GM12878 (cell line): ENCODE measurements at regions not wholly inside any gene's neighbourhood (a gene's known extent, or its start where the extent isn't known, plus 50 kb on each side); places are given as distances from the start of the nearest gene placed in this dataset.

Experiments used
- EED ChIP-seq: sonication (generic); IDR thresholded peaks from 2 replicates; pipeline ENCODE4 v1.6.1; 2016; ENCODE audit warnings: antibody characterized with exemption, low read depth
- EZH2 ChIP-seq: IDR thresholded peaks from 2 replicates; pipeline ENCODE4 v1.6.1; 2012; ENCODE audit warnings: low read depth, mild to moderate bottlenecking, control low read depth, inconsistent platforms, low read length, borderline replicate concordance; ENCODE audit not compliant: control insufficient read depth
- FOXM1 ChIP-seq: IDR thresholded peaks from 2 replicates; pipeline ENCODE4 v1.6.1; 2012; ENCODE audit warnings: low read depth, mild to moderate bottlenecking, inconsistent platforms, low read length, moderate library complexity
- KLF5 ChIP-seq: fragments of 450-650 bp; IDR thresholded peaks from 2 replicates; pipeline ENCODE4 v1.6.1; 2014; ENCODE audit warnings: mild to moderate bottlenecking; ENCODE audit not compliant: partially characterized antibody
- NFYA ChIP-seq: IDR thresholded peaks from 2 replicates; pipeline ENCODE4 v1.6.1; 2011; ENCODE audit warnings: low read depth, mild to moderate bottlenecking, low read length, improper control_type of control experiment, borderline replicate concordance
- NRF1 ChIP-seq: conservative IDR thresholded peaks from 2 replicates; pipeline ENCODE4 v1.6.1; 2011; ENCODE audit warnings: mild to moderate bottlenecking, low read depth, low read length, improper control_type of control experiment
- POLR2A ChIP-seq: IDR thresholded peaks from 2 replicates; pipeline ENCODE4 v1.6.1; 2011; ENCODE audit warnings: low read depth, mild to moderate bottlenecking, low read length
- SIX5 ChIP-seq: IDR thresholded peaks from 2 replicates; pipeline ENCODE4 v1.6.1; 2011; ENCODE audit warnings: mild to moderate bottlenecking, low read depth, low read length, moderate library complexity; ENCODE audit not compliant: severe bottlenecking
- SRF ChIP-seq, 2 experiments: IDR thresholded peaks; 2 replicates each; pipeline ENCODE4 v1.6.1; 2011; ENCODE audit warnings: low read depth in 2 of 2, low read length in 2 of 2, mild to moderate bottlenecking in 1 of 2, moderate library complexity in 1 of 2
- ZNF274 ChIP-seq: IDR thresholded peaks from one replicate; pipeline ENCODE4 v1.8.0; 2011; ENCODE audit not compliant: insufficient read length, insufficient read depth
- TF ChIP-seq, protein P1 (sequence below): fragments of 450-650 bp; formaldehyde crosslinking; IDR thresholded peaks from 2 replicates; pipeline ENCODE4 v1.4.0; 2022; ENCODE audit warnings: mild to moderate bottlenecking, moderate library complexity
- TF ChIP-seq, protein P2 (sequence below): IDR thresholded peaks from 2 replicates; pipeline ENCODE4 v1.6.1; 2012; ENCODE audit warnings: low read length, inconsistent platforms

DNA sequence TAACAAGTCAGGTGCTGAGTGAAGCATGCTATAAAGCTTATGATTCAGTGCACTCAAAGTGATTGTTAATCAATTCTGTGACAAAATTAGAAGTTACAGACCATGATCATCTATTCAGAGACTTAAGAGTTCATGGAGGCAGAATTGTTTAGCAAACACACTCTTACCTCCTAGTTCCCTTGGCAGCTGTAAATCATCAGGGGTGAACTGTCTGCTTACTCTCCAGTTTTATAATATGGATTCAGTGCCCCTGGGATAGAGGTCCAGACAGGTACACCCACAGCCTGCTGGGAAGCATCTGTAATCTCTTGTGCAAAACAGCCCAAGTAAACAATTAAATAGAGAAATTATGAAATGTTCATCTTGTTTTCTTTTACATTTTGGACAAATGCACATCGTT is 835.0 kb upstream of the COBL start (continued):
- no peak for TF ChIP-seq KLF5
- no peak for TF ChIP-seq FOXM1
- TF ChIP-seq POLR2A = no peak
- TF ChIP-seq, protein P1, sequence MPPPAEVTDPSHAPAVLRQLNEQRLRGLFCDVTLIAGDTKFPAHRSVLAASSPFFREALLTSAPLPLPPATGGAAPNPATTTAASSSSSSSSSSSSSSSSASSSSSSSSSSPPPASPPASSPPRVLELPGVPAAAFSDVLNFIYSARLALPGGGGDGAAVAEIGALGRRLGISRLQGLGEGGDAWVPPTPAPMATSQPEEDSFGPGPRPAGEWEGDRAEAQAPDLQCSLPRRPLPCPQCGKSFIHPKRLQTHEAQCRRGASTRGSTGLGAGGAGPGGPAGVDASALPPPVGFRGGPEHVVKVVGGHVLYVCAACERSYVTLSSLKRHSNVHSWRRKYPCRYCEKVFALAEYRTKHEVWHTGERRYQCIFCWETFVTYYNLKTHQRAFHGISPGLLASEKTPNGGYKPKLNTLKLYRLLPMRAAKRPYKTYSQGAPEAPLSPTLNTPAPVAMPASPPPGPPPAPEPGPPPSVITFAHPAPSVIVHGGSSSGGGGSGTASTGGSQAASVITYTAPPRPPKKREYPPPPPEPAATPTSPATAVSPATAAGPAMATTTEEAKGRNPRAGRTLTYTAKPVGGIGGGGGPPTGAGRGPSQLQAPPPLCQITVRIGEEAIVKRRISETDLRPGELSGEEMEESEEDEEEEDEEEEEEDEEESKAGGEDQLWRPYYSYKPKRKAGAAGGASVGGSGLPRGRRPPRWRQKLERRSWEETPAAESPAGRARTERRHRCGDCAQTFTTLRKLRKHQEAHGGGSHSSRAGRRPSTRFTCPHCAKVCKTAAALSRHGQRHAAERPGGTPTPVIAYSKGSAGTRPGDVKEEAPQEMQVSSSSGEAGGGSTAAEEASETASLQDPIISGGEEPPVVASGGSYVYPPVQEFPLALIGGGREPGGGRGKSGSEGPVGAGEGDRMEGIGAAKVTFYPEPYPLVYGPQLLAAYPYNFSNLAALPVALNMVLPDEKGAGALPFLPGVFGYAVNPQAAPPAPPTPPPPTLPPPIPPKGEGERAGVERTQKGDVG (CRISPR knock-in tag) = no peak
- TF ChIP-seq SIX5 = no peak
- TF ChIP-seq EED = no peak
- TF ChIP-seq EZH2 = no peak
- TF ChIP-seq NFYA = no peak
- no peak for TF ChIP-seq NRF1
- TF ChIP-seq ZNF274 = no peak
- TF ChIP-seq, protein P2, sequence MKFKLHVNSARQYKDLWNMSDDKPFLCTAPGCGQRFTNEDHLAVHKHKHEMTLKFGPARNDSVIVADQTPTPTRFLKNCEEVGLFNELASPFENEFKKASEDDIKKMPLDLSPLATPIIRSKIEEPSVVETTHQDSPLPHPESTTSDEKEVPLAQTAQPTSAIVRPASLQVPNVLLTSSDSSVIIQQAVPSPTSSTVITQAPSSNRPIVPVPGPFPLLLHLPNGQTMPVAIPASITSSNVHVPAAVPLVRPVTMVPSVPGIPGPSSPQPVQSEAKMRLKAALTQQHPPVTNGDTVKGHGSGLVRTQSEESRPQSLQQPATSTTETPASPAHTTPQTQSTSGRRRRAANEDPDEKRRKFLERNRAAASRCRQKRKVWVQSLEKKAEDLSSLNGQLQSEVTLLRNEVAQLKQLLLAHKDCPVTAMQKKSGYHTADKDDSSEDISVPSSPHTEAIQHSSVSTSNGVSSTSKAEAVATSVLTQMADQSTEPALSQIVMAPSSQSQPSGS = no peak
- TF ChIP-seq SRF (IDR thresholded peaks at IDR 0.05; ENCODE audit: low read depth in 2 of 2, low read length in 2 of 2) = no peak
- TF ChIP-seq, all 136 proteins: peak for 0
